Osteoblast (primary cell): ENCODE measurements at regions not wholly inside any gene's neighbourhood (a gene's known extent, or its start where the extent isn't known, plus 50 kb on each side); places are given as distances from the start of the nearest gene placed in this dataset.

Source experiments
- DNase-seq: peaks from one replicate; pipeline ENCODE4 v3.0.0; 2011; ENCODE audit warnings: low spot score, mixed read lengths; ENCODE audit not compliant: insufficient read length; ENCODE audit errors: missing footprints
- H2AFZ ChIP-seq: 2 replicates; pipeline ENCODE4 v1.6.0; 2011; ENCODE audit warnings: mild to moderate bottlenecking, low read length
- H3K27ac ChIP-seq: 2 replicates; pipeline ENCODE4 v1.5.1; 2011; ENCODE audit warnings: mild to moderate bottlenecking, low read depth, low read length, moderate library complexity
- H3K27me3 ChIP-seq: 2 replicates; pipeline ENCODE4 v1.6.0; 2012; ENCODE audit warnings: mild to moderate bottlenecking, control low read depth, inconsistent platforms, low read length, moderate library complexity; ENCODE audit not compliant: insufficient read depth
- H3K36me3 ChIP-seq: 2 replicates; pipeline ENCODE4 v1.5.1; 2011; ENCODE audit warnings: mild to moderate bottlenecking, low read length, control low read depth, moderate library complexity; ENCODE audit not compliant: insufficient read depth
- H3K4me1 ChIP-seq: 2 replicates; pipeline ENCODE4 v1.5.1; 2011; ENCODE audit warnings: mild to moderate bottlenecking, low read length, control low read depth, moderate library complexity; ENCODE audit not compliant: insufficient read depth
- H3K4me2 ChIP-seq: 2 replicates; pipeline ENCODE4 v1.6.0; 2011; ENCODE audit warnings: mild to moderate bottlenecking, low read length; ENCODE audit not compliant: insufficient read depth
- H3K4me3 ChIP-seq: fragments of 200-600 bp; sonication (generic); 3 replicates; pipeline ENCODE4 v1.5.1; 2012; ENCODE audit warnings: mild to moderate bottlenecking, low read length, inconsistent platforms; ENCODE audit not compliant: insufficient read depth
- H3K79me2 ChIP-seq: 2 replicates; pipeline ENCODE4 v1.6.0; 2012; ENCODE audit warnings: mild to moderate bottlenecking, low read length, control low read depth, inconsistent platforms; ENCODE audit not compliant: insufficient read depth
- H3K9me3 ChIP-seq: 2 replicates; pipeline ENCODE4 v1.5.1; 2011; ENCODE audit warnings: low read depth, low read length, control low read depth
- H4K20me1 ChIP-seq: 2 replicates; pipeline ENCODE4 v1.6.0; 2012; ENCODE audit warnings: mild to moderate bottlenecking, low read length, control low read depth; ENCODE audit not compliant: insufficient read depth
- CTCF ChIP-seq: IDR thresholded peaks from 2 replicates; pipeline ENCODE4 v1.5.1; 2011; ENCODE audit warnings: mild to moderate bottlenecking, low read depth, low read length, moderate library complexity; ENCODE audit errors: extremely low read depth

GRCh38 chr20:54844346-54844745 is 369.0 kb downstream of the DOK5 start:
- Histone ChIP-seq H4K20me1 (no peaks in the 10 kb centered on the region), H3K4me1 (no peaks in the 10 kb centered on the region), H3K27ac (no peak overlapping the region), H3K36me3 (no peaks in the 10 kb centered on the region), H3K4me2 (no peak overlapping the region), H3K79me2 (no peaks in the 10 kb centered on the region), H3K27me3 (no peaks in the 10 kb centered on the region), H2AFZ (no peak overlapping the region), H3K9me3 (peaks cover 3% of the 10 kb centered on the region), H3K4me3 (no peak overlapping the region)
- TF ChIP-seq CTCF = no peak
- DNase-seq = no peak

DNA sequence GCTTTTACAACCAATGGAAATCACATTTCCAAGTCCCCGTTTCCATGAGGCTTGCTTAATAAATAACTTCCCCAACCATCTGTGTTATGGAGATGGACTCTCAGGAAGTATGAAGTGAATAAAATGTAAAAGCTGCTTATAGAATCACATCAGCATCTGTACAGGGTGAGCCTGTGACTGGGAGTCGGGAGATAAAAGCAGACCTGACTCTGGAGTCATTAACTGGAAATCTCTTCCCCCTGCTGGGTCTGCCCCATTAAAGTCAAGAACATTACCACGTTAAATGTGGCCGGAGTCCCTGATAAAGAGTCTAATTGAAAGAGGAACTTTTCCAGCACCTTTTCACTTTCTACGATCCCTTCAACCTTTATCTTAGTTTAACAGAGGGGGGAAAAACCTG is 368.5 kb downstream of the DOK5 start:
- TF ChIP-seq CTCF = no peak
- no peak overlapping the region for H3K4me3 ChIP-seq
- H2AFZ ChIP-seq = no peak overlapping the region
- no peaks in the 10 kb centered on the region for H3K79me2 ChIP-seq
- no peaks in the 10 kb centered on the region for H3K4me1 ChIP-seq
- H3K9me3 ChIP-seq = peaks cover 3% of the 10 kb centered on the region
- no peak overlapping the region for H3K4me2 ChIP-seq
- no peaks in the 10 kb centered on the region for H3K36me3 ChIP-seq
- no peaks in the 10 kb centered on the region for H4K20me1 ChIP-seq
- H3K27ac ChIP-seq = no peak overlapping the region
- DNase-seq = no peak
- no peaks in the 10 kb centered on the region for H3K27me3 ChIP-seq

GRCh38 chr20:54843431-54843830 is 368.0 kb downstream of the DOK5 start:
- Histone ChIP-seq H3K4me3 (no peak overlapping the region), H3K4me1 (no peaks in the 10 kb centered on the region), H3K27me3 (no peaks in the 10 kb centered on the region), H3K9me3 (peaks cover 3% of the 10 kb centered on the region), H3K4me2 (no peak overlapping the region), H4K20me1 (no peaks in the 10 kb centered on the region), H3K79me2 (no peaks in the 10 kb centered on the region), H3K27ac (no peak overlapping the region), H2AFZ (no peak overlapping the region), H3K36me3 (no peaks in the 10 kb centered on the region)
- no peak for TF ChIP-seq CTCF
- no peak for DNase-seq

DNA sequence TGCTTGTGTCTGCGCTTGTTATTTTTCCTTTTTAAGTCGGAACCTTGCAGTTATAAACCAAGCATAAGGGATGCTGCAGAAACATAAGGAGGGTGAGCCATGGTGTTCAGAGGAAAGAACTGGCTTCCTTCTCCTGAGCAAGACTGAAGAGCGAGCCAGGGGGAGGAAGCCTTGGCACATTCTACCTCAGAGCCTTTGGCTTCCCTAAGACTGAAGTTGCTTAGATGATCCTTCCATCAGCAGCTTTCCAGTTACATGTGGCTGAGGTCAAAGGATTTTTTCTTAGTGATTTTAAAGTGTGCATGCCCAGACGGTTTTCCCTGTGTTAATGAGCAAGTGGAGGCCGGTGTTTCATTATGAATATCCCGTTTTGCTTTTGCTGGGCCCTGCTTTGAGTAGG is 363.8 kb downstream of the DOK5 start:
- H3K4me2 ChIP-seq = no peak overlapping the region
- no peaks in the 10 kb centered on the region for H3K79me2 ChIP-seq
- DNase-seq = no peak
- H3K27me3 ChIP-seq = no peaks in the 10 kb centered on the region
- H2AFZ ChIP-seq = no peak overlapping the region
- H3K4me3 ChIP-seq = no peak overlapping the region
- no peaks in the 10 kb centered on the region for H4K20me1 ChIP-seq
- TF ChIP-seq CTCF = no peak
- no peaks in the 10 kb centered on the region for H3K36me3 ChIP-seq
- H3K9me3 ChIP-seq = no peaks in the 10 kb centered on the region
- H3K27ac ChIP-seq = no peak overlapping the region
- H3K4me1 ChIP-seq = no peaks in the 10 kb centered on the region
